Body of pancreas (tissue), 4 donors: ENCODE measurements at regions not wholly inside any gene's neighbourhood (a gene's known extent, or its start where the extent isn't known, plus 50 kb on each side); places are given as distances from the start of the nearest gene placed in this dataset.

ENCODE experiments used
- POLR2A ChIP-seq, 3 donors: fragments of 450-650 bp; IDR thresholded peaks; one replicate each; pipeline ENCODE4 v1.6.1; 2016; ENCODE audit warnings: antibody characterized with exemption in 3 of 3, mild to moderate bottlenecking in 2 of 3
- TF ChIP-seq, protein P1 (sequence below), 7 experiments: fragments of 450-650 bp in 4 of 7; fragments of 200-600 bp in 3 of 7; sonication (generic) in 3 of 7; IDR thresholded peaks; one replicate each; pipeline ENCODE4 v1.5.1; 2016 to 2019; ENCODE audit warnings: antibody characterized with exemption in 7 of 7

DNA sequence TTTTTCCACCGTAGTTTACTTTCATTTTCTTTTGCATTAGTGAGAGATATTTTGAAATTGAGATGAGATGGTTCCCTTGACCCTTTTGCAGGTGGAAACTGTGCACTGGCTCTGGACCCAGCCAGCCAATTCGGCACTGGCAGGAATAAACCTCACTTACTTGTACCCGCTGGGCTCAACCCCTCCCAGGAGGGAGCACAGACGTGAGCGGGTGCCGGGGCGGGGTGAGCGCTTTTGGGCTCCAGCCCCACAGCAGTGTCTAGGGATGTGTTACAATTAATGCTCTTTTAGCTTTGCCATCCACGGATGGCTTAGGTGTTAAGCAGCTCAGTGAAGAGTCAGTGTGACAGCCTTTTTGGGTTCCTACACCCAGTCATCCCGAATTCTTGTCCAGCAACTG, 766.1 kb upstream of the CHD1 start:
- TF ChIP-seq, protein P1, sequence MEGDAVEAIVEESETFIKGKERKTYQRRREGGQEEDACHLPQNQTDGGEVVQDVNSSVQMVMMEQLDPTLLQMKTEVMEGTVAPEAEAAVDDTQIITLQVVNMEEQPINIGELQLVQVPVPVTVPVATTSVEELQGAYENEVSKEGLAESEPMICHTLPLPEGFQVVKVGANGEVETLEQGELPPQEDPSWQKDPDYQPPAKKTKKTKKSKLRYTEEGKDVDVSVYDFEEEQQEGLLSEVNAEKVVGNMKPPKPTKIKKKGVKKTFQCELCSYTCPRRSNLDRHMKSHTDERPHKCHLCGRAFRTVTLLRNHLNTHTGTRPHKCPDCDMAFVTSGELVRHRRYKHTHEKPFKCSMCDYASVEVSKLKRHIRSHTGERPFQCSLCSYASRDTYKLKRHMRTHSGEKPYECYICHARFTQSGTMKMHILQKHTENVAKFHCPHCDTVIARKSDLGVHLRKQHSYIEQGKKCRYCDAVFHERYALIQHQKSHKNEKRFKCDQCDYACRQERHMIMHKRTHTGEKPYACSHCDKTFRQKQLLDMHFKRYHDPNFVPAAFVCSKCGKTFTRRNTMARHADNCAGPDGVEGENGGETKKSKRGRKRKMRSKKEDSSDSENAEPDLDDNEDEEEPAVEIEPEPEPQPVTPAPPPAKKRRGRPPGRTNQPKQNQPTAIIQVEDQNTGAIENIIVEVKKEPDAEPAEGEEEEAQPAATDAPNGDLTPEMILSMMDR (IDR thresholded peaks at IDR 0.05) = no peak
- TF ChIP-seq POLR2A (IDR thresholded peaks at IDR 0.05) = no peak
